ENCODE measurements at regions not wholly inside any gene's neighbourhood (a gene's known extent, or its start where the extent isn't known, plus 50 kb on each side); places are given as distances from the start of the nearest gene placed in this dataset.
A peak's percentile ranks its signal among the peaks of the same experiment; 100 is the strongest.
"Not testable (repeated sequence)": the region's sequence is repeated elsewhere in the genome, so short reads cannot be mapped to it uniquely, and the experiment has no call there.

GRCh38 chr7:106345421-106346166, 60.8 kb upstream of the NAMPT start:
- DNase-seq (ENCODE audit: low read depth in 3 of 3): peak in 2 of 3 experiments; percentile 48 to 53

GRCh38 chr7:106344861-106345260, 60.1 kb upstream of the NAMPT start:
- DNase-seq (ENCODE audit: low read depth in 3 of 3): no peak

- no peak for DNase-seq (ENCODE audit: low read depth in 3 of 3)
Measured at GRCh38 chr7:106344211-106344610, 59.4 kb upstream of the NAMPT start.

GRCh38 chr7:106342049-106342448, 57.3 kb upstream of the NAMPT start:
- DNase-seq (ENCODE audit: low read depth in 3 of 3): not testable (repeated sequence)

GRCh38 chr7:106340247-106340596, 55.4 kb upstream of the NAMPT start:
- DNase-seq (ENCODE audit: low read depth in 3 of 3): not testable (repeated sequence)

- no peak for DNase-seq (ENCODE audit: low read depth in 3 of 3)
Measured at GRCh38 chr7:106339513-106340246, 54.9 kb upstream of the NAMPT start.

GRCh38 chr7:106337754-106338153, 53.0 kb upstream of the NAMPT start:
- DNase-seq (ENCODE audit: low read depth in 3 of 3): no peak

GRCh38 chr7:106335814-106336213, 51.0 kb upstream of the NAMPT start:
- no peak for DNase-seq (ENCODE audit: low read depth in 3 of 3)
